ENCODE measurements at regions not wholly inside any gene's neighbourhood (a gene's known extent, or its start where the extent isn't known, plus 50 kb on each side); places are given as distances from the start of the nearest gene placed in this dataset.
"Not testable (repeated sequence)": the region's sequence is repeated elsewhere in the genome, so short reads cannot be mapped to it uniquely, and the experiment has no call there.

DNA sequence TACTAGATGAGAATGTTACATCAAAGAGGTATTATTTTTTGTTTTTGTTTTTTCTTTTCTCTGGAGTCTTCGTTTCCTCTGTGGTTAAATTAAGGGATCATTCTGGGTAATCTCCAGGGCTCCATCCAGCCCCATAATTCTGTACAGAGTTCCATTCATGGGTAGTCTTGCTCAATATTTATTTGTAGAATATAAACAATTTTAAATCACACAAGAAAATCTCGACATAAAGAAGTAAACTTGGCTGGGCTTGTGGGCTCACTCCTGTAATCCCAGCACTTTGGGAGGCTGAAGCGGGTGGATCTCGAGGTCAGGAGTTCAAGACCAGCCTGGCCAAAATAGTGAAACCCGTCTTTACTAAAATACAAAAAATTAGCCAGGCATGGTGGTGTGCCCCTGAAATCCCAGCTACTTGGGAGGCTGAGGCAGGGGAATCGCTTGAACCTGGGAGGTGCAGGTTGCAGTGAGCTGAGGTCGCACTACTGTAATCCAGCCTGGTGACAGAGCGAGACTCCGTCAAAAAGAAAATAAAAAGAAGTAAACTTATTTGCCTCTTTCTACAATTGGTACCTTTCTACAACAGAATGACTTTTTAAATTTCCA is 166.8 kb upstream of the TGFBR2 start:
- DNase-seq (ENCODE audit: low spot score), result no peak

DNA sequence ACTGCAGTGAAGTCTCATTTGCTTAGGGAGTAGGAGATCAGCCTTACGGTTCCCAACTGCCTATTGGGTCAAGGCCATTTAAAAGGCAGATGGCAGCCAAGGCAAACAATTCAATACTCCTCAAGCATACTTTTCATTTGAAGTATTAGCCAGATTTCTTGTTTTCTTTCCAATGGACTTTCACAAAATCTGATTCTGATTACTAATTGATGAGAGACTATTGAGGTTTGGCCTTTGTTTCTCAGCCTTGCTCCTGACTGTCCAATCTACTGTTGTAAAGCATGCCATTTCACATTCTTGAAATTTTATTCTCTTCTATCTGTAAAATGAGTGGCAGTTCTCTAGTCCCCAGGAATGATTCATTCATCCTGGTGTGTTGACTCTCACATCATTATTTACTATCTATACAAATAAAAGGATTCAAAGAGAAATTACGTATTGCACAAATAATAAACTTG is 166.2 kb upstream of the TGFBR2 start:
- no peak for DNase-seq (ENCODE audit: low spot score)

GRCh38 chr3:30440880-30441279 is 165.5 kb upstream of the TGFBR2 start:
- DNase-seq (ENCODE audit: low spot score), result no peak

GRCh38 chr3:30443756-30444673 is 162.4 kb upstream of the TGFBR2 start:
- no peak for DNase-seq (ENCODE audit: low spot score)

DNA sequence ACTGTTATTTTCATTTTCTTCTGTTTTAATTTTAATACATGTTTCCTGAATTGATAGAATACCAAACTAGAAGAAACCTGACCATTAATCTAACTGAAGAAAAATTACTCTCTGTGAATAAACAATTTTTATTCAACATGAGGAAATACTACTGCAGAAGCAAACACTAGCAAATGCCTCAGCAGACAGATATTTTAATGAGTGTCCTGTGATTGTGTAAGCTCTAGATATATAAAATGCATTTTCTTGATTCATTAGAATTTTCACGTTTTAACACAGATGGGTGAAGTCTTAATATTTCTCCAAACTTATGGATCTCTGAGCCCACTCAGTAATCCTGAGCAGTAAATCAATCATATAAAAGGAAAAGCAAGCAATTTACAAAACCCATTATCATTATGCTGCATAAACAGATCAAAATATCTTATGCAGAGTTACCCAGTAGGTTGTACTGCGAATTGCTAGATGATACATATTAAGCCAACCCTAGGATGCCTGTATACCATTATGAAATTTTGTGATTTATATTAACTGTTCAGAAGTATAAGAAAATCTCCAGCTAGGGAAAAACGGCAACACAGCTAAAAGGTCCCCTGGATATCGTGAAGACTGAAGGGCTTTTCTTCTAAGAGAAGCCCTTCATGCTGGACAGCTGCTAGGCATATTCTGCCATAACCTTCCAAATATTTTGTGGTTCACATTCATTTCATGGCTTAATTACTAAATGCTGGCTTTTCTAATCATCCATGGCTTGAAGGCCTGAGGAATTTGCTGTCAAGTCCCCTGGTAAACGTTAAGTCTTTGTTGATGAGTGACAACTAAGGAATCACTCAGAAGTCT is 157.7 kb upstream of the TGFBR2 start:
- no peak for DNase-seq (ENCODE audit: low spot score)

DNA sequence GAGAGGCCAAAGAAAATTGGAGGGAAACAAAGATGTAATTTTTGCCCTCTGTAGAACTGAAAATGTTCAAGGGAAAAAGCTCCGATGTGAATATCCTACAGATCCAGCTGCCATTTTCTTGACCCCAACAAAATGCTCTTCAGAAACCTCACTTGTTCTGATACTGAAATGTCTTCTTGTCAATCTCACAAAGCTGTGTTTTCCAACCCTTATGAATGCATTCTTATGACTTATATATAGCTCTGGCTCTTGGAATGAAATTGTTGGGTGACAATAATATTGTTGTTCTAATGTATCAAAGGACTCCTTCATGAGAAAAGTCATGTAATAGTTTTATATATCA is 157.1 kb upstream of the TGFBR2 start:
- DNase-seq (ENCODE audit: low spot score), result no peak

DNA sequence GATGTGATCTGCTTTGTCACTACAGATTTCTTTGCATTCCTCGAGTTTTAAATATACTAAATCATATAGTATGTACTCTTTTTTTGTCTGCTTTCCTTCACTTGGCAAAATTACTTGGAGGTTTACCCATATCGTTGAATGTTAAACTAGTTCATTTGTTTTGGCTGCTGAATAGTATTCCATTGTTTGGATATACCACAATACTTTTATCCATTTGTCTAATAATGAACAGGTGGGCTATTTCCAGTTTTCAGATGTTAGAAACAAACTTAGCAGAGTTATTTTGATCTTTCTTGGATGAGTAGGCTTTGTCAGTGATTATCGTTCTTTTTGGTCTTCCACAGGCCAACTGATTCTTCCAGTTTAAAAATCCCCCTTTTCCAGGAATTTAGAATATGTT is 154.0 kb upstream of the TGFBR2 start:
- no peak for DNase-seq (ENCODE audit: low spot score)

DNA sequence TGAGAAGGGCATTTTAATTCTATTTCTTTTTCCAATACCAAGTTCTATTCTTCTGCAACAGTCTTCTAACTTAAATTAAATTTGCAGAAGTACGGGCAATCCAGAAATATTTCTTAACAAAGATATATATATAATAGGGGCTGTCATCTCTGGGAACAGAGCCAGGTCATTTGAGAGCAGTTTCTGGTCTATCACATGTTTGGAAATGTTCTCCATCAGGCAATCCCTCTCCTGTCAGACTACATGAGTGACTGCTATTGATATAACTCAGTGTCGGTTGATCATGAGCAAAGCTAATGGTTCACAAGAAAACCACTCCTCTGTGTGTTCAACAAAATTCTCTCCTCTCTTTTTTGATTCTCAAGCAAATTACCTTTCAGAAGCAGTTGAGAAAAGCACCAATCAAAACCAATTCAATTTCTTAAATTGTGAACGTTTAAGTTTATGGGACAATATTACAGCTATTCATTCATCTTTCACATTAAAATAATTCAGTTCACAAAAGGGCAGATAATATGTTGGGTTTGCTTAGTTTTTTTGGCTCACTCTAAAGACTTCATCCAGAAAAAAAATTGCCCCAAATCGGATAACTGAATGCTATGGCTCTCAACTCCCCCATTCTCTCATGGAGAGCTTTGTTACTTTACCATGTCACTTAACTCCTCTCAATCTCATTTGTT is 152.9 kb upstream of the TGFBR2 start:
- DNase-seq (ENCODE audit: low spot score), result no peak

DNA sequence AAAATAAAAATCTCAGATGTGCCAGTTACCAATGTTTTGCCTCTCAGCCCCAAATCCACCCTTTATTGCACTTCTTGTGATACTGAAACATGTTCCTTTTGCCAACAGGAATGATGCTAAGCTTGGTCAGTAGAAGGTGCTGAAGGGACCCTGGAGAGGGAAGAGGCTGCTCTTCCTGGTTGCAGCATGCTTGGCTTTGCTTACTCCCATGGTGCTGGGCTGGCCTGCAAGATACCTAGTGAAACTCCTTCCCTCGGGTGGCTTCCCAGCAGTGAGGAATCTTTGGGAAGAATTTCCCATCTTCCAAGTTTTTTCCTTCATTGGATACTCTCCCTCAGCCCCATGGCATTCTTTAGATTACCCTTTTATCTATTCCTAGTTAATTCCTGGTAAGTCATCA is 151.8 kb upstream of the TGFBR2 start:
- DNase-seq (ENCODE audit: low spot score), result no peak

GRCh38 chr3:30455112-30455511 is 151.3 kb upstream of the TGFBR2 start:
- not testable (repeated sequence) for DNase-seq (ENCODE audit: low spot score)

- no peak for DNase-seq (ENCODE audit: low spot score)
Observed at GRCh38 chr3:30455840-30456239, 150.6 kb upstream of the TGFBR2 start.

DNA sequence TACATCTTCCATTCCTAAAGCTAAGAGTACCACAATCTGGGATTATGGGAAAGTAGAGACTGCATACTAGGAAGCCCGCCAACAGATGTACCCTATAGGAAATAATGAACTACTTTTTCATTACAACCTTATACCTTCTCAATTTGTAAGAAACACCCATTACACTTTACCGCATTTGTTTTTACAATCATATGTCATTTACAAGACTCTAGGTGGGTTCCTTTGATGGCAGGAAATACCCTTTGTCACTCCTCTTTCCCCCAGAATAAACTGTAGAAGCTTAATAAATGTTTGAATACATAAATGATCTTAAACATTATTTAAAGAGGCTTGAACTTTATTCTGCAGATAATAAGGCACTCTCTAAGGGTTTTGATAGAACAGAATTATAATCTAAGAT is 150.1 kb upstream of the TGFBR2 start:
- DNase-seq (ENCODE audit: low spot score), result no peak

GRCh38 chr3:30457081-30457480 is 149.3 kb upstream of the TGFBR2 start:
- no peak for DNase-seq (ENCODE audit: low spot score)

DNA sequence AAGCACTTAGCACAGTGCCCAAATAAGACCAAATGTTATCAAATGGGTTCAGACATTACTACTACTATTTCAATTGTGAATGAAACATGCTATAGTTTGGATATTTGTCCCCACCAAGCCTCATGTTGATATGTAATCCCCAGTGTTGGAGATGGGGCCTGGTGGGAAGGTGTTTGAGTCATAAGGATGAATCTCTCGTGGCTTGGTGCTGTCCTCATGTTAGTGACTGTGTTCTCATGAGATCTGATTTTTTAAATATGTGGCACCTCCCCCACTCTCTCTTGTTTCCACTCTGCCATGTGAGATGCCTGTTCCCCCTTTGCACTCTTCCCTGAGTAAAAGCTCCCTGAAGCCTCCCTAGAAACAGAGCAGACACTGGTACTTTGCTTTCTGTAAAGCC is 148.7 kb upstream of the TGFBR2 start:
- no peak for DNase-seq (ENCODE audit: low spot score)

DNA sequence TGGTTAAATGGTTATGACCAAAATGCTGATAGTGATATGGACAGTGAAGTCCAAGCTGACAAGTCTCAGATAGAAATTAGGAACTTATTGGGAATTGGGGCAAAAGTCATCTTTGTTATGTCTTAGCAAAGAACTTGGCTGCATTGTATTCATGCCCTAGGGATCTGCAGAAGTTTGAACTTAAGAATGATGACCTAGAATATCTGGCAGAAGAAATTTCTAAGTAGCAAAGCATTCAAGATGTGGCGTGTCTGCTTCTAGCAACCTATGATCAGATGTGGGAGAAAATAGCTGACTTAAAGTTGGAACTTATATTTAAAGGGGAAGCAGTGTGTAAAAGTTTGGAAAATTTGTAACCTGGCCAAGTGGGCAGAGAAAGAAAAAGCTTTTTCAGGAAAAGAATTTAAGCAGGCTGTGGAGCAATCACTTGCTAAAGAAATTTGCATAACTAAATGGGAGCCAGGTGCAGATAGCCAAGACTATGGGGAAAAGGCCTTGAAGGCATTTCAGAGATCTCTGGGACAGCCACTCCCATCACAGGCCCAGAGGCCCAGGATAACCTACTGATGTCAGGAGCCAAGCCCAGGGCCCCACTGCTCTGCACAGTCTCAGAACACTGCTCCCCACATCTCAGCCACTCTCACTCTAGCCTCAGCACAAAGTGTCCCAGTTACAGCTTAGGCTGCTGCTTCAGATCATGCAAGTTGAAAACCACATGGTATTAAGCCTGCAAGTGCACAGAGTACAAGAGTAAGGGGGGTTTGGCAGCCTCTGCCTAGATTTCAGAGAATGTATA is 147.8 kb upstream of the TGFBR2 start:
- DNase-seq (ENCODE audit: low spot score), result no peak

DNA sequence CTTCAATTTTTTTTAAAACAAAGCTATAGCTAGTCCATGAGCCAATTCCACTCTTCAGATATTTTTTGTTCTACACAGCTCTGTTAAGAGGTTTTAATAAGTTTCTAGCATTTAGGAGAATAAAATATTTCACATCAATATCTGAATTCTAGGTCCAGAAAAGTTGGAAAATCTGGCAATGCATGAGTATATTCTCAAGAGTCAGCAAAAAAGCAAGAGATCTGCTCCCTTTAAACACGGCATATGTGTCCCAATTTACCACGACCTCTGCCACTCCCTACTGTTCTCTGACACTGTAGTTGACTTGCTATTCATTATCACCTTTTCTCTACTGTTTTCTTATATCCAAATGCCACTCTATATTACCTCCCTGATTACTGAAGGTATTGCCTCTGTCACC is 145.1 kb upstream of the TGFBR2 start:
- no peak for DNase-seq (ENCODE audit: low spot score)

DNA sequence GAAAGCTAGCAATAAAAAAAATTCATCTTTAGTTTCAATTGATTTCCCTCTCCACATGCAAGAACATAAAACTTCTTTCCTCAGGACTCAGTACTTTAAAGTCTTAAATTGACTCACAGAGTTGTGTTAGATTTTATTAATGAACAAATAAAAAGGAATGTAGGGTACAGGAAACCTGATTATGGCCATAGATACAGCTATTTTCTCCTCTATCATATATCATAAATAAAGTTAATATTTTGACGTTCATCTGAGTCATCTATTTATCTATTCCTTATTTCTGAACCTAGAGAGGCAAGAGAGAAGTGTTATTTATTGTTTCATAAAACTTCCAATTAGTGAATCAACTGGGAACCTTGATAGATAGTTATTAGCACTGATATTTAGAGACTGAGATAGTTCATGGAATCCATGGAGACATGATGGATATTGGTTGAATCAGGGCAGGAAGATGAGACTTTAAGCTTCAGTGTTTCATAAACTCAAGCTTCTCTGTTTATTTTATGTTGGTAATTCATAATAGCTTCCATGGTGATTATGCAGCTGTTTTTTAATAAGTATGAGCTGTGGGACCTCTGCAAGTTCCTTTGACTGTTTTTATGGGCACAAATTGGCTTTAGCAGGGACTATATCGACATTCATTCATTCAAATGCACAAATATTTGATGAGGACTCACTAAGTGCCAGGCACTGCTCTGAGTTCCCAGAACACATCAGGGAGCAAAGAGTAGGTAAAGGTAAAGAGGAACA is 143.5 kb upstream of the TGFBR2 start:
- DNase-seq (ENCODE audit: low spot score), result no peak

GRCh38 chr3:30464381-30464780 is 142.0 kb upstream of the TGFBR2 start:
- no peak for DNase-seq (ENCODE audit: low spot score)

GRCh38 chr3:30465454-30465853 is 140.9 kb upstream of the TGFBR2 start:
- no peak for DNase-seq (ENCODE audit: low spot score)

GRCh38 chr3:30467596-30468238 is 138.7 kb upstream of the TGFBR2 start:
- no peak for DNase-seq (ENCODE audit: low spot score)
